ENCODE measurements at regions not wholly inside any gene's neighbourhood (a gene's known extent, or its start where the extent isn't known, plus 50 kb on each side); places are given as distances from the start of the nearest gene placed in this dataset.

DNA sequence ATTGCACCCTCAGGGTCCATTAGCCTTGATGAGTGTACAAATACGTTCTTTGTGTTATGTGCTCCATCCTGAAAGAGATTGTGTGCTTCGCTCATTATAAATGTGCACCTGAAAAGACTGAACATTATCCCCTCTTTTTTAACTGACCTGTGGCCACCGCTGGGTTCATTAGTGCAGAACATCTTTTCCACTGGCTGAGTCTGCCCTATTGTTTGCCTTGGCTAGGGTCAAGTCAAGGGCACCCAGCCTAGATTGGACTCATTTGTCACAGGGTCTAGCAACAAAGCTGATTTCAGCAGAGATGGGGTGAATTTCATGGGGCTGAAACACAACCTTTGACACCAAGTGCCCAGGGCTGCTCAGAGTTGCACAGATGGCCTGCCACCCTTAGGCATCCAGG lies 764.1 kb upstream of the ARRDC3 start:
- H3K4me1 ChIP-seq (ENCODE audit: control insufficient read depth, insufficient read depth, low read length) = no peaks in the 10 kb centered on the region
- no peaks in the 10 kb centered on the region for H3K36me3 ChIP-seq (ENCODE audit: control insufficient read depth in 2 of 2, insufficient read depth in 2 of 2, low read length in 1 of 2)
- ChIA-PET POLR2A (no interaction called here), SMC1A (ENCODE audit: uncharacterized antibody, unreplicated experiment) (interaction anchor here (0.6 kb wide), 1 partner anchor 105 kb away, joined by 3 read pairs; no protein-coding TSS in a partner anchor), RAD21 (ENCODE audit: unreplicated experiment) (no interaction called here), CTCF (no interaction called here)
- 0% methylated on average over 3 of the region's 3 CpGs for WGBS (ENCODE audit: insufficient coverage, insufficient replicate concordance, low lambda C conversion rate, missing lambda C conversion rate)
- H3K9ac ChIP-seq (ENCODE audit: control insufficient read depth, insufficient read depth, low read length) = no peak overlapping the region
- ATAC-seq = no peak; the same call in 2 of the 3 replicates
- H2AFZ ChIP-seq (ENCODE audit: control insufficient read depth, low read depth, low read length) = no peak overlapping the region
- H3K27ac ChIP-seq (ENCODE audit: control insufficient read depth, insufficient read depth) = no peak overlapping the region
- H3K9me3 ChIP-seq (replicated peaks; ENCODE audit: control insufficient read depth, insufficient read depth, low read length) = no peaks in the 10 kb centered on the region
- intact Hi-C loops (cut with micrococcal nuclease; ENCODE audit: unreplicated experiment) (no loop called here), in situ Hi-C loops (cut with MboI) (no loop called here)
- no peak for FAIRE-seq
- BruUV-seq (replicated peaks) = no TSS peak
- no peak for DNase-seq (ENCODE audit: low read depth, low spot score)
- no peaks in the 10 kb centered on the region for H3K27me3 ChIP-seq (replicated peaks in 1 of 2; ENCODE audit: control insufficient read depth in 2 of 2, insufficient read depth in 2 of 2, low read length in 1 of 2)
- no peak overlapping the region for H3K4me2 ChIP-seq (ENCODE audit: control insufficient read depth, insufficient read depth)
- H3K79me2 ChIP-seq (ENCODE audit: control insufficient read depth, insufficient read depth, low read length) = no peaks in the 10 kb centered on the region
- TF ChIP-seq YBX1 (IDR thresholded peaks at IDR 0.05) (no peak), BMI1 (IDR thresholded peaks at IDR 0.05; ENCODE audit: borderline replicate concordance) (no peak), NR2F1 (conservative IDR thresholded peaks at IDR 0.05) (no peak), ZNF274 (IDR thresholded peaks at IDR 0.05; ENCODE audit: insufficient read depth, insufficient read length) (no peak), POLR2A (IDR thresholded peaks at IDR 0.05; ENCODE audit: low read depth, low read length) (no peak), SRF (IDR thresholded peaks at IDR 0.05; ENCODE audit: low read depth in 2 of 2, low read length in 2 of 2) (no peak), DPF2 (IDR thresholded peaks at IDR 0.05) (no peak), TCF7 (IDR thresholded peaks at IDR 0.05; ENCODE audit: borderline replicate concordance) (no peak), WRNIP1 (IDR thresholded peaks at IDR 0.05; ENCODE audit: borderline replicate concordance, low read depth, low read length) (no peak), NR2C1 (IDR thresholded peaks at IDR 0.05) (no peak), ZZZ3 (IDR thresholded peaks at IDR 0.05; ENCODE audit: control insufficient read depth, insufficient read length, low read depth) (no peak), ZNF24 (IDR thresholded peaks at IDR 0.05) (no peak), RCOR1 (conservative IDR thresholded peaks at IDR 0.05; ENCODE audit: low read depth, low read length) (no peak), HCFC1 (IDR thresholded peaks at IDR 0.05; ENCODE audit: low read length) (no peak), BCL3 (IDR thresholded peaks at IDR 0.05; ENCODE audit: borderline replicate concordance, insufficient read depth, low read depth, low read length, poor library complexity, severe bottlenecking) (no peak), STAT3 (IDR thresholded peaks at IDR 0.05; ENCODE audit: low read depth, low read length) (no peak), CBX5 (IDR thresholded peaks at IDR 0.05; ENCODE audit: low read depth) (no peak)
- TF ChIP-seq, protein P1, sequence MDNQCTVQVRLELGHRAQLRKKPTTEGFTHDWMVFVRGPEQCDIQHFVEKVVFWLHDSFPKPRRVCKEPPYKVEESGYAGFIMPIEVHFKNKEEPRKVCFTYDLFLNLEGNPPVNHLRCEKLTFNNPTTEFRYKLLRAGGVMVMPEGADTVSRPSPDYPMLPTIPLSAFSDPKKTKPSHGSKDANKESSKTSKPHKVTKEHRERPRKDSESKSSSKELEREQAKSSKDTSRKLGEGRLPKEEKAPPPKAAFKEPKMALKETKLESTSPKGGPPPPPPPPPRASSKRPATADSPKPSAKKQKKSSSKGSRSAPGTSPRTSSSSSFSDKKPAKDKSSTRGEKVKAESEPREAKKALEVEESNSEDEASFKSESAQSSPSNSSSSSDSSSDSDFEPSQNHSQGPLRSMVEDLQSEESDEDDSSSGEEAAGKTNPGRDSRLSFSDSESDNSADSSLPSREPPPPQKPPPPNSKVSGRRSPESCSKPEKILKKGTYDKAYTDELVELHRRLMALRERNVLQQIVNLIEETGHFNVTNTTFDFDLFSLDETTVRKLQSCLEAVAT (IDR thresholded peaks at IDR 0.05) = no peak
- H4K20me1 ChIP-seq (ENCODE audit: control insufficient read depth, insufficient read depth) = no peaks in the 10 kb centered on the region
- no peak overlapping the region for H3K4me3 ChIP-seq

Data from GM12878 (cell line).